K562 (cell line): ENCODE measurements at regions not wholly inside any gene's neighbourhood (a gene's known extent, or its start where the extent isn't known, plus 50 kb on each side); places are given as distances from the start of the nearest gene placed in this dataset.

Source experiments
- ATAC-seq: fragments of 200-7000 bp; cut with Tn5 transposase; 3 replicates; pipeline ENCODE4 v1.9.1; 2020; ENCODE audit warnings: moderate library complexity
- BruUV-seq: library from RNA; stranded (reverse); fragments of 400-500 nt; replicated peaks from 2 replicates; lab custom pipeline; 2021; lab: Mats Ljungman, UMichigan
- CTCF ChIA-PET: fragments of 300-600 bp; formaldehyde crosslinking; extraction: SDS; loops from one replicate; lab custom pipeline; 2021; ENCODE audit warnings: low intra/inter-chr PET ratio; lab: Yijun Ruan, JAX
- POLR2A ChIA-PET: fragments of 300-600, 350-650 bp; sonication (Branson Sonifier 250); formaldehyde crosslinking; extraction: SDS; loops from one replicate; lab custom pipeline; 2021; ENCODE audit warnings: antibody characterized with exemption, inconsistent platforms; lab: Yijun Ruan, JAX
- DNase-seq, 4 experiments: peaks; one replicate each; pipeline versions ENCODE4 v3.0.0 to v3.0.0-alpha.2; 2011 to 2018; ENCODE audit warnings: low spot score in 3 of 4, mixed read lengths in 3 of 4; ENCODE audit errors: extremely low read depth in 1 of 4
- FAIRE-seq: peaks from 2 replicates; lab custom pipeline; 2011; peaks lifted over from hg19 to GRCh38; lab: Jason Lieb, UNC
- H2AFZ ChIP-seq: 2 replicates; pipeline ENCODE4 v1.6.0; 2011; ENCODE audit warnings: low read depth, low read length, control low read depth, inconsistent platforms
- H3K27ac ChIP-seq: fragments of 200-600 bp; 3 replicates; pipeline ENCODE4 v1.8.0; 2011; ENCODE audit warnings: low read depth, mild to moderate bottlenecking, control low read depth, inconsistent platforms, low read length, moderate library complexity, mixed read lengths; ENCODE audit errors: extremely low read depth
- H3K27me3 ChIP-seq, 2 experiments: fragments of 300-600 bp in 1 of 2; 2 replicates in 1 of 2; 3 replicates in 1 of 2; pipeline versions ENCODE4 v1.6.0 to v1.8.0; 2011; ENCODE audit warnings: inconsistent platforms in 2 of 2, low read length in 2 of 2, mild to moderate bottlenecking in 1 of 2, mixed read lengths in 1 of 2, moderate library complexity in 1 of 2; ENCODE audit not compliant: control insufficient read depth in 2 of 2, insufficient read depth in 2 of 2
- H3K36me3 ChIP-seq: fragments of 300-600 bp; 3 replicates; pipeline ENCODE4 v1.8.0; 2011; ENCODE audit warnings: mild to moderate bottlenecking, low read length, inconsistent platforms; ENCODE audit not compliant: control insufficient read depth, insufficient read depth
- H3K4me1 ChIP-seq, 2 experiments: fragments of 200-600 bp in 1 of 2; replicated peaks in 1 of 2; 2 replicates in 1 of 2; 3 replicates in 1 of 2; pipeline versions ENCODE4 v1.5.1 to v1.8.0; 2011; ENCODE audit warnings: inconsistent platforms in 2 of 2, low read length in 2 of 2, mild to moderate bottlenecking in 1 of 2, mixed read lengths in 1 of 2, moderate library complexity in 1 of 2; ENCODE audit not compliant: control insufficient read depth in 2 of 2, insufficient read depth in 2 of 2
- H3K4me2 ChIP-seq: 2 replicates; pipeline ENCODE4 v1.6.1; 2011; ENCODE audit warnings: low read length, control low read depth, inconsistent platforms, mixed read lengths; ENCODE audit not compliant: insufficient read depth
- H3K4me3 ChIP-seq: fragments of 200-600 bp; sonication (generic), shearing (Covaris generic); 2 replicates; pipeline ENCODE4 v1.5.1; 2016; ENCODE audit warnings: control low read depth, inconsistent platforms
- H3K79me2 ChIP-seq: fragments of 200-600 bp; 3 replicates; pipeline ENCODE4 v1.8.0; 2011; ENCODE audit warnings: low read length, inconsistent platforms; ENCODE audit not compliant: control insufficient read depth, insufficient read depth
- H3K9ac ChIP-seq, 2 experiments: 2 replicates each; pipeline versions ENCODE4 v1.6.0 to v1.6.1; 2011; ENCODE audit warnings: low read depth in 2 of 2, low read length in 2 of 2, control low read depth in 1 of 2, inconsistent platforms in 1 of 2, mild to moderate bottlenecking in 1 of 2, mixed read lengths in 1 of 2; ENCODE audit not compliant: insufficient read depth in 1 of 2
- H3K9me1 ChIP-seq: one replicate; pipeline ENCODE4 v1.6.0; 2011; ENCODE audit warnings: inconsistent platforms, mild to moderate bottlenecking, low read length, moderate library complexity; ENCODE audit not compliant: control insufficient read depth, insufficient read depth
- H3K9me3 ChIP-seq: replicated peaks from 2 replicates; pipeline ENCODE4 v1.5.1; 2011; ENCODE audit warnings: low read depth, low read length, inconsistent platforms; ENCODE audit not compliant: control insufficient read depth, insufficient read depth
- H4K20me1 ChIP-seq: replicated peaks from 2 replicates; pipeline ENCODE4 v1.6.1; 2011; ENCODE audit warnings: low read length, inconsistent platforms, mixed read lengths; ENCODE audit not compliant: control insufficient read depth, insufficient read depth
- HDAC1 ChIP-seq, 2 experiments: fragments of 450-650 bp; IDR thresholded peaks; 2 replicates each; pipeline ENCODE4 v1.6.1; 2016 to 2017; ENCODE audit warnings: inconsistent platforms in 1 of 2, mild to moderate bottlenecking in 1 of 2, moderate library complexity in 1 of 2
- KLF6 ChIP-seq: fragments of 250-450 bp; sonication (Bioruptor Pico); IDR thresholded peaks from 2 replicates; pipeline ENCODE4 v1.4.0; 2020; ENCODE audit warnings: mild to moderate bottlenecking, moderate library complexity, borderline replicate concordance
- NFRKB ChIP-seq: fragments of 450-650 bp; IDR thresholded peaks from 2 replicates; pipeline ENCODE4 v1.6.1; 2016; ENCODE audit warnings: low read depth
- NUFIP1 ChIP-seq: fragments of 450-650 bp; IDR thresholded peaks from 2 replicates; pipeline ENCODE4 v1.6.1; 2018; ENCODE audit not compliant: partially characterized antibody
- TSC22D4 ChIP-seq: fragments of 450-650 bp; IDR thresholded peaks from 2 replicates; pipeline ENCODE4 v1.6.1; 2016; ENCODE audit warnings: missing genetic modification characterization, missing biosample characterization, control low read depth
- ZBTB17 ChIP-seq: fragments of 450-650 bp; formaldehyde crosslinking; IDR thresholded peaks from 2 replicates; pipeline ENCODE4 v1.4.0; 2020; ENCODE audit warnings: mild to moderate bottlenecking
- ZNF263 ChIP-seq: sonication (generic); formaldehyde crosslinking; IDR thresholded peaks from 2 replicates; pipeline ENCODE4 v1.8.0; 2022; ENCODE audit warnings: mild to moderate bottlenecking, missing genetic modification reagents, borderline replicate concordance
- ZNF384 ChIP-seq: IDR thresholded peaks from 2 replicates; pipeline ENCODE4 v1.6.1; 2012; ENCODE audit warnings: low read depth, low read length, improper control_type of control experiment
- WGBS: fragments of 100-300 bp; shearing (Covaris generic); methylation state at CpG from one replicate; pipeline ENCODE4 v1.1.6; 2016; ENCODE audit warnings: low coverage, mixed read lengths; ENCODE audit not compliant: insufficient coverage; ENCODE audit errors: missing lambda C conversion rate; 5-methylcytosine and 5-hydroxymethylcytosine counted together
- in situ Hi-C: fragments of 300-500 bp; cut with MboI; formaldehyde crosslinking; loops from 4 replicates; pipeline ENCODE4 v1.15.0; 2018; ENCODE audit warnings: inconsistent platforms, mixed read lengths
- intact Hi-C: fragments of 100-400 bp; cut with micrococcal nuclease; formaldehyde crosslinking; loops from 2 replicates; pipeline ENCODE4 v1.14.2; 2022
- TF ChIP-seq, protein P1 (sequence below): sonication (generic); formaldehyde crosslinking; IDR thresholded peaks from 2 replicates; pipeline ENCODE4 v1.9.0; 2022; ENCODE audit warnings: mild to moderate bottlenecking, missing genetic modification reagents
- TF ChIP-seq, protein P2 (sequence below): fragments of 450-650 bp; formaldehyde crosslinking; IDR thresholded peaks from 2 replicates; pipeline ENCODE4 v1.4.0; 2020; ENCODE audit warnings: mild to moderate bottlenecking, moderate library complexity
- TF ChIP-seq, protein P3 (sequence below): sonication (generic); formaldehyde crosslinking; IDR thresholded peaks from 2 replicates; pipeline ENCODE4 v1.8.1; 2022; ENCODE audit warnings: missing genetic modification reagents
- TF ChIP-seq, protein P4 (sequence below): fragments of 200-800 bp; sonication (Bioruptor generic); IDR thresholded peaks from 2 replicates; pipeline ENCODE4 v1.6.1; 2016; ENCODE audit warnings: missing genetic modification characterization, missing compliant biosample characterization

DNA sequence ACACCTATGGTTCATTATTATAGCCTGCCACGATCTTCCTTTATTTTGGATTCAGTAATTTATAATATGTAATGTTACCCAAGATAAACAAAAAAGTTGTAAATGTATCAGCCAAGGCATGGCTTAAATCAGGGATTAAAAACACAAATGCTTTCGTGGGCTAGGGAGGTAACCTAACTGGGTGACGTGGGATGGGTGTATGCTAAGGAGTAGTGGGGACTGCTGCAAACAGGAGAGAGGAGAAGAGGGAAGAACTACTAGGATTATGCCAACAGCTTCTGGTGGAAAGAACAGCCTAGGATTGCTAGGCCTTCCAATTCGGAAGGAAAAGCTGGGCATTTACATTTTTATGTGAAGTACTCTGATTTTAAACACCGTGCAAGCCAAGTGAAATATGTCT, 244.8 kb upstream of the POU3F2 start (continued):
- no peak for TF ChIP-seq KLF6
- TF ChIP-seq NFRKB, result no peak
- no peak for TF ChIP-seq HDAC1 (IDR thresholded peaks at IDR 0.05)
- TF ChIP-seq, protein P1, sequence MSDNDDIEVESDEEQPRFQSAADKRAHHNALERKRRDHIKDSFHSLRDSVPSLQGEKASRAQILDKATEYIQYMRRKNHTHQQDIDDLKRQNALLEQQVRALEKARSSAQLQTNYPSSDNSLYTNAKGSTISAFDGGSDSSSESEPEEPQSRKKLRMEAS (CRISPR knock-in tag), result no peak
- no peak for TF ChIP-seq TSC22D4

DNA sequence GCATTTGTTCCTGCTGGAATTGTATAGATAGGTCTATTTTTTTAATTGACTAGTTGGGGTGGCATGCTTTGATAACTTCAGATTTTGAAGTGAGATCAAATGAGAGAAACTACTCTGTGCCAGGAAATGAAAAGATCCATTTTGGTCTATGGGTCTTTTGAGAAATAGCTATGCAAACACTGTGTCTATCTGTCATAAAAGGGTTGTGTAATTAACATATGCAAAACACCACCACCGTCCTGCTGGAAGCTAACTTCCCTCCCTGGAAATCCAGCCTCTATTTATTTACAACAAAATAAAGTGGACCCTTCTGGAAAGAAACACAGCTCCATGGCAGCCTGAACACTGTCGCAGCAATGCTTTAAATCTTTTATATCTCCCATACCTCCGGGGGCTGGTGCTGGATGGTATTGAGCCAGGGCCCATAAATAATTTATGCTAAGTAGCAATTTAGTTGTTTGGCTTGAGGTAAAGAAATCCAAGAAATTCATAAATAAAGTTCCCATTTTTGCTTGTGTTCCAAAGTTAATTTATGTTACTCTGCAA, 244.2 kb upstream of the POU3F2 start:
- no peaks in the 10 kb centered on the region for H3K27me3 ChIP-seq
- H3K4me2 ChIP-seq, result no peak overlapping the region
- no peaks in the 10 kb centered on the region for H3K9me3 ChIP-seq
- H3K9ac ChIP-seq, result no peak overlapping the region
- H3K79me2 ChIP-seq, result no peaks in the 10 kb centered on the region
- in situ Hi-C loops, result no loop called here
- BruUV-seq, result no TSS peak
- DNase-seq, result no peak
- 0% methylated on average over 3 of the region's 3 CpGs for WGBS
- no peaks in the 10 kb centered on the region for H3K9me1 ChIP-seq
- intact Hi-C loops, result no loop called here
- no peak for FAIRE-seq
- H3K4me1 ChIP-seq, result no peaks in the 10 kb centered on the region
- H2AFZ ChIP-seq, result no peak overlapping the region
- no peaks in the 10 kb centered on the region for H4K20me1 ChIP-seq
- ChIA-PET CTCF (no interaction called here), POLR2A (no interaction called here)
- no peak for ATAC-seq
- H3K27ac ChIP-seq, result no peak overlapping the region
- H3K4me3 ChIP-seq, result no peak overlapping the region
- no peaks in the 10 kb centered on the region for H3K36me3 ChIP-seq
- TF ChIP-seq, protein P2, sequence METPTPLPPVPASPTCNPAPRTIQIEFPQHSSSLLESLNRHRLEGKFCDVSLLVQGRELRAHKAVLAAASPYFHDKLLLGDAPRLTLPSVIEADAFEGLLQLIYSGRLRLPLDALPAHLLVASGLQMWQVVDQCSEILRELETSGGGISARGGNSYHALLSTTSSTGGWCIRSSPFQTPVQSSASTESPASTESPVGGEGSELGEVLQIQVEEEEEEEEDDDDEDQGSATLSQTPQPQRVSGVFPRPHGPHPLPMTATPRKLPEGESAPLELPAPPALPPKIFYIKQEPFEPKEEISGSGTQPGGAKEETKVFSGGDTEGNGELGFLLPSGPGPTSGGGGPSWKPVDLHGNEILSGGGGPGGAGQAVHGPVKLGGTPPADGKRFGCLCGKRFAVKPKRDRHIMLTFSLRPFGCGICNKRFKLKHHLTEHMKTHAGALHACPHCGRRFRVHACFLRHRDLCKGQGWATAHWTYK (CRISPR knock-in tag), result no peak
- TF ChIP-seq, protein P3, sequence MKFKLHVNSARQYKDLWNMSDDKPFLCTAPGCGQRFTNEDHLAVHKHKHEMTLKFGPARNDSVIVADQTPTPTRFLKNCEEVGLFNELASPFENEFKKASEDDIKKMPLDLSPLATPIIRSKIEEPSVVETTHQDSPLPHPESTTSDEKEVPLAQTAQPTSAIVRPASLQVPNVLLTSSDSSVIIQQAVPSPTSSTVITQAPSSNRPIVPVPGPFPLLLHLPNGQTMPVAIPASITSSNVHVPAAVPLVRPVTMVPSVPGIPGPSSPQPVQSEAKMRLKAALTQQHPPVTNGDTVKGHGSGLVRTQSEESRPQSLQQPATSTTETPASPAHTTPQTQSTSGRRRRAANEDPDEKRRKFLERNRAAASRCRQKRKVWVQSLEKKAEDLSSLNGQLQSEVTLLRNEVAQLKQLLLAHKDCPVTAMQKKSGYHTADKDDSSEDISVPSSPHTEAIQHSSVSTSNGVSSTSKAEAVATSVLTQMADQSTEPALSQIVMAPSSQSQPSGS (CRISPR knock-in tag), result no peak
- TF ChIP-seq NUFIP1 (no peak), ZNF263 (CRISPR knock-in tag) (no peak), ZNF384 (no peak), ZBTB17 (CRISPR knock-in tag) (no peak)
- TF ChIP-seq, protein P4, sequence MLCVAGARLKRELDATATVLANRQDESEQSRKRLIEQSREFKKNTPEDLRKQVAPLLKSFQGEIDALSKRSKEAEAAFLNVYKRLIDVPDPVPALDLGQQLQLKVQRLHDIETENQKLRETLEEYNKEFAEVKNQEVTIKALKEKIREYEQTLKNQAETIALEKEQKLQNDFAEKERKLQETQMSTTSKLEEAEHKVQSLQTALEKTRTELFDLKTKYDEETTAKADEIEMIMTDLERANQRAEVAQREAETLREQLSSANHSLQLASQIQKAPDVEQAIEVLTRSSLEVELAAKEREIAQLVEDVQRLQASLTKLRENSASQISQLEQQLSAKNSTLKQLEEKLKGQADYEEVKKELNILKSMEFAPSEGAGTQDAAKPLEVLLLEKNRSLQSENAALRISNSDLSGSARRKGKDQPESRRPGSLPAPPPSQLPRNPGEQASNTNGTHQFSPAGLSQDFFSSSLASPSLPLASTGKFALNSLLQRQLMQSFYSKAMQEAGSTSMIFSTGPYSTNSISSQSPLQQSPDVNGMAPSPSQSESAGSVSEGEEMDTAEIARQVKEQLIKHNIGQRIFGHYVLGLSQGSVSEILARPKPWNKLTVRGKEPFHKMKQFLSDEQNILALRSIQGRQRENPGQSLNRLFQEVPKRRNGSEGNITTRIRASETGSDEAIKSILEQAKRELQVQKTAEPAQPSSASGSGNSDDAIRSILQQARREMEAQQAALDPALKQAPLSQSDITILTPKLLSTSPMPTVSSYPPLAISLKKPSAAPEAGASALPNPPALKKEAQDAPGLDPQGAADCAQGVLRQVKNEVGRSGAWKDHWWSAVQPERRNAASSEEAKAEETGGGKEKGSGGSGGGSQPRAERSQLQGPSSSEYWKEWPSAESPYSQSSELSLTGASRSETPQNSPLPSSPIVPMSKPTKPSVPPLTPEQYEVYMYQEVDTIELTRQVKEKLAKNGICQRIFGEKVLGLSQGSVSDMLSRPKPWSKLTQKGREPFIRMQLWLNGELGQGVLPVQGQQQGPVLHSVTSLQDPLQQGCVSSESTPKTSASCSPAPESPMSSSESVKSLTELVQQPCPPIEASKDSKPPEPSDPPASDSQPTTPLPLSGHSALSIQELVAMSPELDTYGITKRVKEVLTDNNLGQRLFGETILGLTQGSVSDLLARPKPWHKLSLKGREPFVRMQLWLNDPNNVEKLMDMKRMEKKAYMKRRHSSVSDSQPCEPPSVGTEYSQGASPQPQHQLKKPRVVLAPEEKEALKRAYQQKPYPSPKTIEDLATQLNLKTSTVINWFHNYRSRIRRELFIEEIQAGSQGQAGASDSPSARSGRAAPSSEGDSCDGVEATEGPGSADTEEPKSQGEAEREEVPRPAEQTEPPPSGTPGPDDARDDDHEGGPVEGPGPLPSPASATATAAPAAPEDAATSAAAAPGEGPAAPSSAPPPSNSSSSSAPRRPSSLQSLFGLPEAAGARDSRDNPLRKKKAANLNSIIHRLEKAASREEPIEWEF (CRISPR knock-in tag), result no peak
